ENCODE measurements at regions not wholly inside any gene's neighbourhood (a gene's known extent, or its start where the extent isn't known, plus 50 kb on each side); places are given as distances from the start of the nearest gene placed in this dataset.

DNA sequence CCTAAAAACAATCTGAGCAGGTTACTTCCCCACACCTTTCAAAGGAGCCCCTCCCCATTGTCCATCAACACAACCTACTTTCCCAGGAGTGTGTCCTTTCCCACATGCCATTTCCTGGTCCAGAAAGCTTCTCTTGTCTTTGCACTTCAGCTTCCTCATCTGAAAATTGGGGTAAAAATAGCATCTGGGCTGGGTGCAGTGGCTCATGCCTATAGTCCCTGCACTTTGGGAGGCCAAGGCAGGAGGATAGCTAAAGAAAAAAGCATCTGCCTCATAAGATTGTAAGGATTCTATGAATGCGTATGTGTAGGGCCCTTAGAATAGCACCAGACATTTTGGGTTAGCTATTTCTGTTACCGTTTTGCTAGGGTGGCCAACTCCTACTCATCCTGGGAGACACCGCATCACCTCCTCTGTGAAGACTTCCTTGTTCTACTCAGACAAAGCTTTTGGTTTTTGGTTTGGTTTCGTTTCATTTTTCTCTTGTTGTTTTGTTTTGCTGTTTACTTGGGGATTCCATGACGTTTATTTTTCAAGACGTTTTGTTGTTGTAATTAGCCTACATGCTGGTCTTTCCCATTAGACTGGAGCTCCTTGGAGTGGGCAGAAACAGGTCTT lies 224.4 kb upstream of the TLE3 start:
- DNase-seq (no peak), ATAC-seq (no peak)
- H3K9me3 ChIP-seq: no peaks in the 10 kb centered on the region
- H3K36me3 ChIP-seq: no peaks in the 10 kb centered on the region
- peaks cover 0 to 6% (median 0%) of the 10 kb centered on the region in 9 donors for H3K27me3 ChIP-seq
- intact Hi-C loops (cut with DNase I): loop anchor here in 1 of 10 donors (10.0 kb wide), 1 partner anchor 137 kb away; no protein-coding TSS in a partner anchor
- peaks cover 0 to 53% (median 18%) of the 10 kb centered on the region in 12 donors for H3K4me1 ChIP-seq
- peak overlapping the region in 3 of 12 donors; percentile 56 to 78 (median 74) for H3K27ac ChIP-seq
- no peak overlapping the region for H3K4me3 ChIP-seq
- WGBS, 4 donors: 86 to 88% (median 87%) methylated on average over 6 of the region's 6 CpGs
- no peak for TF ChIP-seq POLR2A (IDR thresholded peaks at IDR 0.05)
- TF ChIP-seq, protein P1, sequence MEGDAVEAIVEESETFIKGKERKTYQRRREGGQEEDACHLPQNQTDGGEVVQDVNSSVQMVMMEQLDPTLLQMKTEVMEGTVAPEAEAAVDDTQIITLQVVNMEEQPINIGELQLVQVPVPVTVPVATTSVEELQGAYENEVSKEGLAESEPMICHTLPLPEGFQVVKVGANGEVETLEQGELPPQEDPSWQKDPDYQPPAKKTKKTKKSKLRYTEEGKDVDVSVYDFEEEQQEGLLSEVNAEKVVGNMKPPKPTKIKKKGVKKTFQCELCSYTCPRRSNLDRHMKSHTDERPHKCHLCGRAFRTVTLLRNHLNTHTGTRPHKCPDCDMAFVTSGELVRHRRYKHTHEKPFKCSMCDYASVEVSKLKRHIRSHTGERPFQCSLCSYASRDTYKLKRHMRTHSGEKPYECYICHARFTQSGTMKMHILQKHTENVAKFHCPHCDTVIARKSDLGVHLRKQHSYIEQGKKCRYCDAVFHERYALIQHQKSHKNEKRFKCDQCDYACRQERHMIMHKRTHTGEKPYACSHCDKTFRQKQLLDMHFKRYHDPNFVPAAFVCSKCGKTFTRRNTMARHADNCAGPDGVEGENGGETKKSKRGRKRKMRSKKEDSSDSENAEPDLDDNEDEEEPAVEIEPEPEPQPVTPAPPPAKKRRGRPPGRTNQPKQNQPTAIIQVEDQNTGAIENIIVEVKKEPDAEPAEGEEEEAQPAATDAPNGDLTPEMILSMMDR (IDR thresholded peaks at IDR 0.05): no peak

DNA sequence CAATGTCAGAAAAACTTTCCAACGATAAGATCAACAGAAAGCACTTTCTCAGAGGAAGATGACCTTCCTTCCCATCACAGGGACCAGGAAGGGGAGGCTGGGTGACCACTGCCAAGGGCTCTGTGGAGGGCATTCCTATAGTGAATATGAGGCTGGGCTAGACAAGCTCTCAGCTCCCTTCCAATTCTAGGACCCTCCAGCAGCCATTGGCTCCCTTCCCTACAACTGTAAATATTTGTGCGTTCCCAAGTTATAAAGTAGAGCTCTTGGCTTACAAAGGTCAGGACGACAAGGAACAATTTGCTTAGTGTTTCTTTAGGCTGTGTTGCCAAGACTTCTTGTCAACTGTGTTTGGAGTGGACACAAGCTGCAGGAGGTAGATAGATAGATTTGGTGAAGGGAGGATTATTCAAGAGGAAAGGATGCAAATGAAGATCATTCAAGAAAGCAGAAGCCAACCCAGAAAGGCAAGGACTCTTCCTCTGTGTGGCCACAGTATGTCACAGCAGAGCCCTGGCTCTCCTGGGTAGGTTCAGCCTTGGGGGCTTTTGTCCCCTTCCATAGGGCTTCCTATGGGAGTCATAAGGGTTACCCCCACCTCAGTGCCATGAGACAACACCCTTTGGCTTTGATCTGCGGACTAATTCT lies 223.6 kb upstream of the TLE3 start:
- no peak overlapping the region for H3K4me3 ChIP-seq
- TF ChIP-seq POLR2A (IDR thresholded peaks at IDR 0.05): no peak
- TF ChIP-seq, protein P1 (IDR thresholded peaks at IDR 0.05): no peak
- H3K9me3 ChIP-seq: no peaks in the 10 kb centered on the region
- intact Hi-C loops (cut with DNase I): loop anchor here in 1 of 10 donors (10.0 kb wide), 1 partner anchor 136 kb away; no protein-coding TSS in a partner anchor
- peak overlapping the region in 2 of 12 donors; percentile 78 to 82 for H3K27ac ChIP-seq
- no peaks in the 10 kb centered on the region for H3K36me3 ChIP-seq
- peaks cover 0 to 51% (median 18%) of the 10 kb centered on the region in 12 donors for H3K4me1 ChIP-seq
- peak in 1 of 4 donors; percentile 19 for ATAC-seq
- peaks cover 0 to 6% (median 0%) of the 10 kb centered on the region in 9 donors for H3K27me3 ChIP-seq
- 46 to 59% (median 49%) methylated on average over 4 of the region's 4 CpGs for WGBS, 4 donors
- no peak for DNase-seq

DNA sequence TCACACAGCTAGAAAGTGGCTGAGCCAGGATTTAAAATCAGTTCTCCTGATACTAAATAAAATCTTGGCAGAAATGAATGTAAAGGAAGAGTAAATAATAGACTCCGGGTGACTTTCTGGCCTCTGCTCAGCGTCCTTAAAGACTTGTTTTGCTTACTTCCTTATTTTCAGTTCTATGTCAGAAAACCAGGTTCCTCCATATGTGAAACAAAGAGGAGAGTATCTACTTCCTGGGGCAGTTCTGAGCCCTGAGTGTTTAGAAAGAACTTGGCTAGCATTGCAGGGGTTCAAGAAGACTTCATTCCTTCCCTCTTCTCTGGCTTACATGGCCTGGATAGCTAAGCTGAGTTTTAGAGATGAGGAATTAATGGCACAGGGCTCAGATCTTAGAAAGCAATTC lies 222.8 kb upstream of the TLE3 start:
- DNase-seq (no peak), ATAC-seq (no peak)
- Histone ChIP-seq H3K4me1 (peaks cover 0 to 51% (median 18%) of the 10 kb centered on the region in 12 donors), H3K36me3 (no peaks in the 10 kb centered on the region), H3K9me3 (no peaks in the 10 kb centered on the region), H3K27ac (peak overlapping the region in 2 of 12 donors; percentile 78 to 82), H3K4me3 (no peak overlapping the region), H3K27me3 (peaks cover 0 to 6% (median 0%) of the 10 kb centered on the region in 9 donors)
- WGBS, 4 donors: 43 to 59% (median 53%) methylated on average over 2 of the region's 2 CpGs
- intact Hi-C loops (cut with DNase I): loop anchor here in 1 of 10 donors (10.0 kb wide), 1 partner anchor 136 kb away; no protein-coding TSS in a partner anchor
- TF ChIP-seq, protein P1 (IDR thresholded peaks at IDR 0.05): no peak
- no peak for TF ChIP-seq POLR2A (IDR thresholded peaks at IDR 0.05)

DNA sequence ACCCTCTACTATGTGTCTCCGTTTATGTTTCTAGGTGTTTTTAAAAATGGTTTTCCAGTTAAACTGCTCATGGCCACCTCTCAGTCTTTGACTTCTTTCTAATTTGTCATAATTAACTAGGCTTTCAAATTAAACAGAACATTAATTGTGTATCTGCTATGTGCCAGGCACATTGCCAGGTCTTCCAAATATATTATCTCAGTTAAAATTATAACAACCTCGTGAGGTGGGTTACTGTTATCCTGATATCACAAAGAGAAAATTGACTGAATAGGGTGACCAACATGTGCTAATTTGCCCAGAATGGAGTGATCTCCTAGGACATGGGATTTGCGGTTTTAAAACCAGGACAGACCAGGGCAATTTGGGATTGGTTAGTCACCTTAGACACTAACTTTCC lies 222.4 kb upstream of the TLE3 start:
- Histone ChIP-seq H3K9me3 (no peaks in the 10 kb centered on the region), H3K36me3 (no peaks in the 10 kb centered on the region), H3K27ac (peak overlapping the region in 2 of 12 donors; percentile 78 to 82), H3K4me1 (peaks cover 0 to 51% (median 18%) of the 10 kb centered on the region in 12 donors), H3K27me3 (peaks cover 0 to 6% (median 0%) of the 10 kb centered on the region in 9 donors), H3K4me3 (no peak overlapping the region)
- no peak for TF ChIP-seq POLR2A (IDR thresholded peaks at IDR 0.05)
- TF ChIP-seq, protein P1 (IDR thresholded peaks at IDR 0.05): no peak
- ATAC-seq (no peak), DNase-seq (no peak)
- WGBS, 4 donors: 92 to 99% (median 96%) methylated on average over 3 of the region's 3 CpGs
- intact Hi-C loops (cut with DNase I): loop anchor here in 1 of 10 donors (10.0 kb wide), 1 partner anchor 135 kb away; no protein-coding TSS in a partner anchor

Measured in heart left ventricle (tissue), 16 donors.